GM18498 (cell line): ENCODE measurements at regions not wholly inside any gene's neighbourhood (a gene's known extent, or its start where the extent isn't known, plus 50 kb on each side); places are given as distances from the start of the nearest gene placed in this dataset.
"Not testable (repeated sequence)": the region's sequence is repeated elsewhere in the genome, so short reads cannot be mapped to it uniquely, and the experiment has no call there.

Experiments used
- ATAC-seq: cut with Tn5 transposase; IDR thresholded peaks from one replicate; pipeline ENCODE4 v1.9.1; 2021; ENCODE audit warnings: mild to moderate bottlenecking, moderate library complexity; ENCODE audit not compliant: unreplicated experiment

GRCh38 chr4:128649575-128650205 is 159.8 kb upstream of the JADE1 start:
- no peak for ATAC-seq

- ATAC-seq, result no peak
Observed at GRCh38 chr4:128649161-128649560, 160.3 kb upstream of the JADE1 start.

DNA sequence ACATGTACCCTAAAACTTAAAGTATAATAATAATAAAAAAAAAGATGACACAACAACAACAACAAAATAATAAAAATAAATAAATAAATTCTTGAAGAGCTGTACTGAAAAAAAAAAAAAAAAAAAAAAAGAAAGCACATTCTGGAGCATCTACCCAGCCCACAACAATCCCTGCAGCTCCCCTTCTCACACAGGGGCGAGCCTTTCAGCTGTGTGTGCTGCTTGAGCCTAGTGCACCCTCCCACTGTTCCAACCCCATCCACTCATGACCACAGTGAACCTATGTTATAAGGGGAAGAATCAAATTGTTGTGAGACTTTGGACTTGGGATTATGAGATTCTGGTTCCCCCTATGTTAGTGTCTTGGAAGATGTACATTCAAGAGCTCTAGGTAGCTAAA is 161.5 kb upstream of the JADE1 start:
- ATAC-seq, result no peak

DNA sequence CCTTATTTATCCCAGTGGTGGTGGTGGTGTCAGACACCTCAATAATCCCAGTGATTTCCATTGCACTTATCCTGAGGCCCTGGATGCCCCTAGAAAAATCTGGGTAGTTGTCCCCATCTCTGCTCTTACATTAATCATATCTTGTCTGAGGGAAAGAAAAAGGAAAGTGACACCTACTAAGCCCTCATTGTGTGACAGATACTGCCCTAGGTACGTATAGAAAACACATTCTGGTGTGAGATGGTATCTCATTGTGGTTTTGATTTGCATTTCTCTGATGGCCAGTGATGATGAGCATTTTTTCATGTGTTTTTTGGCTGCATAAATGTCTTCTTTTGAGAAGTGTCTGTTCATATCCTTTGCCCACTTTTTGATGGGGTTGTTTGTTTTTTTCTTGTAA is 162.6 kb upstream of the JADE1 start:
- peak; percentile 89 for ATAC-seq

DNA sequence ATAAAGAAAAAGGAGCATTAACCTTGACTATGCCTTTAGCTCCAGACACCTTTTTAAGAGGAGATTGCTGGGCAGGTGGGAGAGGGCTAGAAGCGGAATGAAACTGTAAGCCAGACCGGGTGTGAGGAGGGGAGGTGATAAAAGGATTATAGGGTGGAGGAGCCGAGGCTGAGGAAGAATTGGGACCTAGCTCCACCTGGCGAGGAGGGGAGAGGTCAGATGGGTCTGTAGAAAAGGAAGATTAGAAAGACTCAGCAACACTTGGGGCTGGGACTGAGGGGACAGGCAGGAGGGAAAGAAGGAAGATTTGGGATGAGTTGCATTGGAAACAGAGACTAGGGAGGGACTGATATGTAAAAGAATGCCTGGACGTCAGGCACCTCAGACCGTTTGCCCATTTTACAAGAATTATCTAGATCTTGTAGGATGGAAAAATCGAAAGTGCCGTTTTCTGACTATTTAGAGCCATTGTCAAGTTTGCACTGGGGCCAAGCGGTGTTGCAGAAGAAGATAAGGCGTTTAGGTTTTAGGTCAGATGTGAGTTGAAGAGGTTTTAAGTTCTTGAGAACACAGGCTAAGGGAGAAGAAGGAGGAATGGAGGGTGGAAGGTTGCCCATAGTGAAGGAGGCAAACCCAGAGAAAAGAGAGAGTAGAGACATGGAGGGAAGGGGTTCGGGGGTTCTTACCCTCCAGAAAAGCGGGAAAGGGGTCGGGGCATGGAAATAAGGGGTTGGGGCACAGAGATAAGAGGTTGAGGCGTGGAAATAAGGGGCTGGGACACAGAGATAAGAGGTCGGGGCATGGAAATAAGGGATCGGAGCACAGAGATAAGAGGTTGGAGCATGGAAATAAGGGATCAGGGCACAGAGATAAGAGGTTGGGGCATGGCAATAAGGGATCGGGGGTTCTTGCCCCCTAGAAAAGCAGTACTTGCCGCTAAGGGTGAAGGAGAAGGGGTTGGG is 164.5 kb upstream of the JADE1 start:
- not testable (repeated sequence) for ATAC-seq

DNA sequence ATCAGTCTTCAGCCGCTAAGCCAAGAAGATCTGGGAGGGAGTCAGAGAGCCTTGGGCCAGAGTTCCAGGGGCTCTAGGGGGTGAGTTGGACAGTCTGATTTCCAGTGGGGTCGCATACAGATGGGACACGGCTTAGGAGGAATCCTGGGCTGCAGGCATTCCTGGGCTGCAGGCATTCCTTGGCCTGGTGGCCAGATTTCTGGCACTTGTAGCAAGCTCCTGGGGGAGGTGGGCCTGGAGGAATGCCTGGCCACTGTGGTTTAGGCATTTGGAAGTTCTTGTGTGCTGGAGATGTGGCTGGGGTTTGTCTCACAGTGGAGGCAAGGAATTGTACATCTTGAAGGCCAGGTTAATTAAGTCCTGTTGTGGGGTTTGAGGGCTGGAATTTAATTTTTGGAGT is 165.4 kb upstream of the JADE1 start:
- ATAC-seq, result not testable (repeated sequence)

DNA sequence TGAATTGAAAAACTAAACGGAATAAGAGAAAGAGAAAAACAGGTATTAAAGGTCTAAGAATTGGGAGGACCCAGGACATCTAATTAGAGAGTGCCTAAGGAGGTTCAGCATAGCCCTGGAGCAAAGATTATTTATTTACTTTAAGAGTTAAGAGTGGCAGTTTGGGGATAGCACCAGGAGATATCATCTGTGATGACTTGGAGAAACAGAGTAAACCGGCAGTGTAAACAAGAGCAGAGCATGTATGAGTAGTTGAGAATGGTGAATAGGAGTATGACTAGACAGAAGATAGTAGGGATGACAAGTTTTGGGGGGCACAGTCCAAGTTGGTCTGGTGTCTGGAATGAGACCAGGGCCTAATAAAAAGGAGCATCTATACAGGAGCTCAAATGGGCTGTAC is 167.9 kb upstream of the JADE1 start:
- ATAC-seq, result not testable (repeated sequence)

DNA sequence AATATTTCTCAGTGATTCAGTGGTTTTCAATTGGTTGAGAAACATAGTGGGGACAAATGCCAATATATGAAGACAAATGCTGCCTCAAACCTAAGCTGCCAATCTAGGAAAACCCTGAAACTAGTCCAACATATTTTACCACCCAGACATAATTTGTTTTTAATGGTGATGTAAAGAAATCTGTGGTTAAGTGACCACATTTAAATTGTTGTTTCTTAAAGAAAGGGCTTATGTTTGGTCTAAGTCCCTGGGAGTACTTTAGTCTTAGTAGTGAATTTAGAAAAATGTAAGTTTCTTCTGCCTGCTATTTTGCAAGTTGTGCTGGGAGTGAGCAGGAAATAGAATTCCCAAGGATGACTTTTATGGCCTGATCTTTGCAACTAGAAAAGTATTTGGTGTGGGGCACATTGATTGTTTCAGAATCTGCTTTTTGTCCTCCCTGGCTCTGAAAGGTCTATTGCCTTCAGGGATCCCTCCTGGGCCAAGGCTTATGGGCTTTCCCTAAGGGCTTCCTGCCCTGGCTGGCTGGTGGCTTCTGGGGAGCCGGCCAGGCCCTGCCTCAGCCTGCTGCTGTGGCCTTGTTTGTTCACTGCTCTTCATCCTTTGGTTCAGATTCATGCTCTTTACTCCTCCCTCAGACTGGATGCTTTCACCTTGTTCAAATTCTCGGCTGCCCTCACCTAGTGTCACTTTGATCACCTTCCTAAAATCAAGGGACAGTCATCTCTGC is 169.8 kb upstream of the JADE1 start:
- no peak for ATAC-seq

GRCh38 chr4:128636906-128637305 is 172.6 kb upstream of the JADE1 start:
- no peak for ATAC-seq

DNA sequence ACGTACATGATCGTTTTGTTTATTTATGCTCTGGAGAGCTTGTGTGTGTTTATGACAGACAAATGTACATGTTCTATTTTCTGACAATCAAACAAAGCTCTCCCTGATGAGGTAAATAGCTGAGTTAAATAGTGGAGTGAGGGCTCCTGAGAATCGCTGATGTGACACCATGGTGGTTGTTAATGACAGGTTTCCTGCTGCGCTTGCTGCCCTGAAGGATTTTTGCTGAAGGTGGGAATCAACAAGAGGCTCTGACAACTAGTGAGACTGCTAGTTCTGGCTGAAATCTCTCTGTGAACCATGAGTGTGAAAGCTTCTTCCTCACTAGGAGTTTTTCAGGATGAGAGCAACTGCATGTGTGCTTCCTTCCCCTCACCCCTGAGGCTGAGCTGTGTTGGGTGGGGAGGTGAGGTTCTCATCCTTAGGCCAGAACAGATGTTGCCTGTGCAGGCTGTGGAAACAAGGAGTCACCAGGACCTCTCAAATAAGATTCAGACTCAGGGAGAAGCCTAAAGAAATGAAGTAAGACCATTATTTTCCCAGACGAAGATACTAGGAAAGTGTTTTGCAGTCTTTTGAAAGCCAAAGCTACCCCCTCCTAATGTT is 173.4 kb upstream of the JADE1 start:
- no peak for ATAC-seq

DNA sequence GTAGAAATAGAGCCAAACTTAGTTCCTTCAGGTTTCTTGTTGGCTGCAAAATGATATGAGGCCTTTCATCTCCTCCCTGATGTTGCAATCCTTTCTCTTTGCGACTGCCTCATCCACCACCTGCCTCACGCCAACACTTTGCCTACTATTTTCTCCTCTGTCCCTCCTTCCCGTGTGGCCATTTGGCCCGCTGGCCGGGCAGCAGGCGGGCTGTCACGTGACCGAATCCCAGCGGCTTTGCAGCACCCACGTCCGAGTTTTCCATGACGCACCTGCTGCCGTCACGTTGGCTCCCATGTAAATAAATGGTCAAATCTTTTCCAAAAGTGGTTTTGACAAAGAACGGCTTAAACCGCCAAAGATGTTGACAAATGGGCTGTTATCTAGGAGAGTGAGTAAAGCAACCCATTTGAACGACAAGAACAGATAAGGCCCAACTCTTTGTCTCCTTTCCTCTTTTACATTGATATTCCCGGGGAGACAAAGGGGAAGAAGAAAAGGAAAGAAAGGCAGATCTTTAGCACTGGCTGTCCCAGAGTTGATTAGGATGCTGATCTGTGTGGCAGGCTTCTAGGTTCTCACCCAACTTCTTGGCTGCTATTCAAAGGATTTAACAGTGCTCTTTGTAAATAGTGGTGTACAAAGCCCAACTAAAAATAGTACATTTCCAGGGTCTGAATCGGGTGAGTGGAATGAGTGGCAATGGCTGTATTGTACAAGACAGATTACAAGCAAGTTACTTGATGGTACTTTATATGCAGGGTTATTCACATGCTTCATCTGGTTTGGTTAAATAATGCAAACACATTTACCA is 174.2 kb upstream of the JADE1 start:
- no peak for ATAC-seq

DNA sequence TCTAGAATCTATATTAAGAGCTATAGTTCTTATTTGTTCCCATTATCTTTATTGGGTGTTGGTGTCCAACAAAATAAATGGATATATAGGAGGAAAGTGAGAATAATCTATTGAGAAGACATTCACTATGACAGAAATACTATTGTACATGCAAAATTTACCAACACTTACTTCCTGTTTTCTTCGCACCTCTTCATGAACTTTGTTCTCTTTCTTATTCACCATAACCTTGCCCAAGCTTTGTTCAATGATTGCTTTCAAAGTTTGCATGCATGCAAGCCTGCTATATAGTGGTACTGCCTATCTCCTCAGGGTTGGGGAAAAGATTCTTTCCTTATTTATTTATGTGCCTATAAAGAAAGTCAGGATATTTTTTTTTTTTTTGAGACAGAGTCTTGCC is 176.4 kb upstream of the JADE1 start:
- peak; percentile 78 for ATAC-seq

- ATAC-seq, result no peak
Observed at GRCh38 chr4:128630871-128631270, 178.6 kb upstream of the JADE1 start.

GRCh38 chr4:128623508-128624215 is 185.8 kb upstream of the JADE1 start:
- no peak for ATAC-seq

DNA sequence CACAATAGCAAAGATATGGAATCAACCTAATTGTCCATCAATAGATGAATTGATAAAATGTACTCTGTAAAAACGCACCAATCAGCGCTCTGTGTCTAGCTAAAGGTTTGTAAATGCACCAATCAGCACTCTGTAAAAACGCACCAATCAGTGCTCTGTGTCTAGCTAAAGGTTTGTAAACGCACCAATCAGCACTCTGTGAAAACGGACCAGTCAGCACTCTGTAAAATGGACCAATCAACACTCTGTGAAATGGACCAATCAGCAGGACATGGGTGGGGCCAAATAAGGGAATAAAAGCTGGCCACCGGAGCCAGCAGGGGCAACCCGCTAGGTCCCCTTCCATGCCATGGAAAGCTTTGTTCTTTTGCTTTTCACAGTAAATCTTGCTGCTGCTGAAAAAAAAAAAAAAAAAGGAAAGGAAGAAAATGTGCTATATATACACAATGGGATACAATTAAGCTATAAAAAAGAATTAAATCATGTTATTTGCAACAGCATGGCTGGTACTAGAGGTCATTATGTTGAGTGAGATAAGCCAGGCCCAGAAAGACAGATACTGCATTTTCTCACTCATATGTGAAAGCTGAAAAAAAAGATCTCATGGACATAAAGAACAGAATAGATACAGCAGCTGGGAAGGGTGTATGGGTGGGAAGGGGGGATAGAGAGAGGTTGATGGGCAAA is 189.1 kb upstream of the JADE1 start:
- not testable (repeated sequence) for ATAC-seq

GRCh38 chr4:128615197-128615596 is 194.3 kb upstream of the JADE1 start:
- ATAC-seq, result no peak

DNA sequence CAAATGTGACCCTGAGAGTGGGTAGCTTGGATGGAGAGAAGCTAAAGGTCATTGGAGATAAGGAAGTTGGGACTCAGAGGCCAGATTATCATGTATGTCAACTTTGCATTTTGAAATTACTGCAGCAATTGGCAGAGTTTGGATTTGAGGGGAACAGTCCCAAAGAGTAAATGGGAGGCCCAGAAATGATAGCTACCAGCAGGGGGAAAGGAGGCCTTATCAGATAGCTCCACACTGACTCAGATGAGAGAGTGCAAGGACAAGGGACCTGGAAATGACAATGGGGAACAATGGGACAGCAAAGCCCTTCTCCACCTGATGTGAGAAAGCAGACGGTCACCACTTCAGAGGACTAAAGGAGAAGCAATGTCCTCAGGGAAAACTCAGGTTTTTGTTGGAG is 201.5 kb upstream of the JADE1 start:
- ATAC-seq, result no peak

DNA sequence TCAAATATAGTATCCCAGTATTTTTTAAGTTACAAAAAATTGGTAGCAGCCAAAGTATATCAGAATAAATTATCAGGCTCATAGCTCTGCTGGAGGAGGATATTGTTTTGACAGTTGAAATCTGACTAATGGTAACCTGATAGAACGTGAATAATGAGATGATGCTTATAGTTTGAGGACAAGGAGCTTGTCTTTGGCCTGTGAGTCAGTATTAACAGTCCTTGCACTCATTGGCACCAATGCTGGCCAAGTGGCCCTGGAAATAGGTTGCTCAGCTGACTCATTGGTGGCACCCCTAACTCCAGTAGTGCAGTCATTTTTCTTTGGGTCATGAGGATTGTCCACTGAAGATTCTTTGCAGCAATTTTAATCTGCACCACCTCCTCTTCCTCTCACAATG is 203.3 kb upstream of the JADE1 start:
- ATAC-seq, result no peak

DNA sequence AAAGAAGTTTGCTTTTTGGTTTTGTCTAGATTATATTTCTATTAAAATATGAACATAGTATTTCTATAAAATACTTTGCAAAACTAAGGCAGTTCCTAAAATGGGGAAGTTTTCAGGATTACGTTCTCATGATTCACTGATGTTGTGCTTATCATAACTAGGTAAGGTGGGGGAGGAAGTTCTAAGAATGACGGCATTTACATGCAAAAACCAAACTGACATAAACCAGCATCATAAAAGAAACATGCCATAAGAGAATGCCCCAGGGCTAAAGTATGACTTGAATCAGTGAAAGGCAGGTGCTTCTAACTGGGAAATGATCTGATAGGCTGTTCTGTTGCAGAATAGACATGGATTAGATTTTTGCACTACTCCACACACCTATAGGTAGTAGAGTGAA is 204.7 kb upstream of the JADE1 start:
- ATAC-seq, result no peak
